ENCODE measurements at regions not wholly inside any gene's neighbourhood (a gene's known extent, or its start where the extent isn't known, plus 50 kb on each side); places are given as distances from the start of the nearest gene placed in this dataset.

GRCh38 chr6:95767897-95768463 is 190.6 kb downstream of the MANEA start:
- H3K27ac ChIP-seq (ENCODE audit: low read depth in 1 of 2, low read length in 1 of 2): no peak overlapping the region
- no peak overlapping the region for H3K9ac ChIP-seq (ENCODE audit: insufficient read depth in 1 of 2, low read length in 2 of 2)
- TF ChIP-seq CTCF (IDR thresholded peaks at IDR 0.05; ENCODE audit: control extremely low read depth, extremely low read depth): no peak
- no peaks in the 10 kb centered on the region for H3K4me1 ChIP-seq (ENCODE audit: control insufficient read depth in 5 of 5, insufficient read depth in 5 of 5, low read length in 5 of 5)
- H3K9me3 ChIP-seq (ENCODE audit: control insufficient read depth in 4 of 4, insufficient read depth in 3 of 4, low read length in 3 of 4): no peaks in the 10 kb centered on the region
- ATAC-seq (ENCODE audit: insufficient read depth, low FRiP score) (no peak), DNase-seq (peak in 1 of 3 donors; percentile 4)
- no peaks in the 10 kb centered on the region for H3K36me3 ChIP-seq (ENCODE audit: control insufficient read depth in 4 of 4, insufficient read depth in 4 of 4, low read length in 4 of 4)
- WGBS, 2 donors: 57 to 73% methylated on average over 4 of the region's 4 CpGs
- H3K4me3 ChIP-seq: no peak overlapping the region
- H3K27me3 ChIP-seq (ENCODE audit: control insufficient read depth in 3 of 3, insufficient read depth in 3 of 3, low read length in 2 of 3): no peaks in the 10 kb centered on the region

- 56 to 59% methylated on average over 3 of the region's 3 CpGs for WGBS, 2 donors
- ATAC-seq (ENCODE audit: insufficient read depth, low FRiP score): no peak
- H3K4me1 ChIP-seq (ENCODE audit: control insufficient read depth in 5 of 5, insufficient read depth in 5 of 5, low read length in 5 of 5): no peaks in the 10 kb centered on the region
- no peak overlapping the region for H3K4me3 ChIP-seq
- peak in 1 of 3 donors; percentile 6 for DNase-seq
- H3K27ac ChIP-seq (ENCODE audit: low read depth in 1 of 2, low read length in 1 of 2): no peak overlapping the region
- H3K36me3 ChIP-seq (ENCODE audit: control insufficient read depth in 4 of 4, insufficient read depth in 4 of 4, low read length in 4 of 4): no peaks in the 10 kb centered on the region
- H3K9me3 ChIP-seq (ENCODE audit: control insufficient read depth in 4 of 4, insufficient read depth in 3 of 4, low read length in 3 of 4): no peaks in the 10 kb centered on the region
- TF ChIP-seq CTCF (IDR thresholded peaks at IDR 0.05; ENCODE audit: control extremely low read depth, extremely low read depth): no peak
- no peaks in the 10 kb centered on the region for H3K27me3 ChIP-seq (ENCODE audit: control insufficient read depth in 3 of 3, insufficient read depth in 3 of 3, low read length in 2 of 3)
- H3K9ac ChIP-seq (ENCODE audit: insufficient read depth in 1 of 2, low read length in 2 of 2): no peak overlapping the region
These were observed 191.2 kb downstream of the MANEA start for GRCh38 chr6:95768539-95768938.

- DNase-seq: no peak
- Histone ChIP-seq H3K4me1 (ENCODE audit: control insufficient read depth in 5 of 5, insufficient read depth in 5 of 5, low read length in 5 of 5) (no peaks in the 10 kb centered on the region), H3K9ac (ENCODE audit: insufficient read depth in 1 of 2, low read length in 2 of 2) (no peak overlapping the region), H3K4me3 (no peak overlapping the region), H3K9me3 (ENCODE audit: control insufficient read depth in 4 of 4, insufficient read depth in 3 of 4, low read length in 3 of 4) (no peaks in the 10 kb centered on the region), H3K27ac (ENCODE audit: low read depth in 1 of 2, low read length in 1 of 2) (no peak overlapping the region), H3K27me3 (ENCODE audit: control insufficient read depth in 3 of 3, insufficient read depth in 3 of 3, low read length in 2 of 3) (no peaks in the 10 kb centered on the region), H3K36me3 (ENCODE audit: control insufficient read depth in 4 of 4, insufficient read depth in 4 of 4, low read length in 4 of 4) (no peaks in the 10 kb centered on the region)
- 89 to 91% methylated on average over 2 of the region's 2 CpGs for WGBS, 2 donors
- no peak for ATAC-seq (ENCODE audit: insufficient read depth, low FRiP score)
- no peak for TF ChIP-seq CTCF (IDR thresholded peaks at IDR 0.05; ENCODE audit: control extremely low read depth, extremely low read depth)
These were observed 200.0 kb downstream of the MANEA start for GRCh38 chr6:95777338-95777737.

- Histone ChIP-seq H3K4me3 (no peak overlapping the region), H3K27ac (ENCODE audit: low read depth in 1 of 2, low read length in 1 of 2) (no peak overlapping the region), H3K4me1 (ENCODE audit: control insufficient read depth in 5 of 5, insufficient read depth in 5 of 5, low read length in 5 of 5) (no peaks in the 10 kb centered on the region), H3K27me3 (ENCODE audit: control insufficient read depth in 3 of 3, insufficient read depth in 3 of 3, low read length in 2 of 3) (no peaks in the 10 kb centered on the region), H3K9ac (ENCODE audit: insufficient read depth in 1 of 2, low read length in 2 of 2) (no peak overlapping the region), H3K36me3 (ENCODE audit: control insufficient read depth in 4 of 4, insufficient read depth in 4 of 4, low read length in 4 of 4) (no peaks in the 10 kb centered on the region), H3K9me3 (ENCODE audit: control insufficient read depth in 4 of 4, insufficient read depth in 3 of 4, low read length in 3 of 4) (no peaks in the 10 kb centered on the region)
- 40 to 65% methylated on average over 1 of the region's 1 CpG for WGBS, 2 donors
- TF ChIP-seq CTCF (IDR thresholded peaks at IDR 0.05; ENCODE audit: control extremely low read depth, extremely low read depth): no peak
- no peak for ATAC-seq (ENCODE audit: insufficient read depth, low FRiP score)
- DNase-seq: no peak
These were observed 202.7 kb downstream of the MANEA start for GRCh38 chr6:95780037-95780436.

All from lung (tissue), 11 donors.